ENCODE measurements at regions not wholly inside any gene's neighbourhood (a gene's known extent, or its start where the extent isn't known, plus 50 kb on each side); places are given as distances from the start of the nearest gene placed in this dataset.

- ATAC-seq (no peak), DNase-seq (no peak)
- Histone ChIP-seq H3K27ac (no peak overlapping the region), H3K36me3 (no peaks in the 10 kb centered on the region), H3K4me3 (no peak overlapping the region), H3K27me3 (no peaks in the 10 kb centered on the region), H3K9me3 (no peaks in the 10 kb centered on the region), H3K4me1 (no peaks in the 10 kb centered on the region)
- TF ChIP-seq CTCF (IDR thresholded peaks at IDR 0.05), result no peak
- intact Hi-C loops (cut with DNase I), result no loop called here
Measured at GRCh38 chr17:72258711-72259110, 137.9 kb downstream of the SOX9 start.

- no peak for TF ChIP-seq CTCF (IDR thresholded peaks at IDR 0.05)
- no peak overlapping the region for H3K4me3 ChIP-seq
- intact Hi-C loops (cut with DNase I), result no loop called here
- peaks cover 2% of the 10 kb centered on the region for H3K27me3 ChIP-seq
- no peaks in the 10 kb centered on the region for H3K9me3 ChIP-seq
- DNase-seq (no peak), ATAC-seq (no peak)
- no peaks in the 10 kb centered on the region for H3K36me3 ChIP-seq
- H3K4me1 ChIP-seq, result no peaks in the 10 kb centered on the region
- no peak overlapping the region for H3K27ac ChIP-seq
Measured at GRCh38 chr17:72259922-72260321, 139.1 kb downstream of the SOX9 start.

- Histone ChIP-seq H3K4me3 (no peak overlapping the region), H3K36me3 (no peaks in the 10 kb centered on the region), H3K9me3 (no peaks in the 10 kb centered on the region), H3K27ac (no peak overlapping the region), H3K27me3 (peaks cover 9% of the 10 kb centered on the region), H3K4me1 (no peaks in the 10 kb centered on the region)
- ATAC-seq (no peak), DNase-seq (no peak)
- TF ChIP-seq CTCF (IDR thresholded peaks at IDR 0.05), result no peak
- intact Hi-C loops (cut with DNase I), result no loop called here
Measured at GRCh38 chr17:72262766-72263165, 141.9 kb downstream of the SOX9 start.

GRCh38 chr17:72264682-72265405, 144.0 kb downstream of the SOX9 start:
- H3K27ac ChIP-seq, result no peak overlapping the region
- no peak overlapping the region for H3K4me3 ChIP-seq
- no peaks in the 10 kb centered on the region for H3K9me3 ChIP-seq
- no peak for TF ChIP-seq CTCF (IDR thresholded peaks at IDR 0.05)
- peaks cover 9% of the 10 kb centered on the region for H3K27me3 ChIP-seq
- no peaks in the 10 kb centered on the region for H3K4me1 ChIP-seq
- no peak for DNase-seq
- H3K36me3 ChIP-seq, result no peaks in the 10 kb centered on the region
- ATAC-seq, result no peak
- intact Hi-C loops (cut with DNase I), result no loop called here

GRCh38 chr17:72266112-72266775, 145.4 kb downstream of the SOX9 start:
- H3K4me3 ChIP-seq, result no peak overlapping the region
- ATAC-seq, result no peak
- no peak for DNase-seq

More at GRCh38 chr17:72266112-72266775, 145.4 kb downstream of the SOX9 start:
- Histone ChIP-seq H3K9me3 (no peaks in the 10 kb centered on the region), H3K4me1 (no peaks in the 10 kb centered on the region), H3K27me3 (peaks cover 9% of the 10 kb centered on the region), H3K36me3 (no peaks in the 10 kb centered on the region), H3K27ac (no peak overlapping the region)
- no peak for TF ChIP-seq CTCF (IDR thresholded peaks at IDR 0.05)
- intact Hi-C loops (cut with DNase I), result no loop called here
